SH-SY5Y (cell line): ENCODE measurements at regions not wholly inside any gene's neighbourhood (a gene's known extent, or its start where the extent isn't known, plus 50 kb on each side); places are given as distances from the start of the nearest gene placed in this dataset.

Experiments
- GATA2 ChIP-seq: IDR thresholded peaks from 2 replicates; pipeline ENCODE4 v1.6.1; 2011; ENCODE audit warnings: mild to moderate bottlenecking, low read depth, low read length
- GATA3 ChIP-seq: IDR thresholded peaks from 2 replicates; pipeline ENCODE4 v1.6.1; 2011; ENCODE audit warnings: low read depth, mild to moderate bottlenecking, low read length, moderate library complexity

DNA sequence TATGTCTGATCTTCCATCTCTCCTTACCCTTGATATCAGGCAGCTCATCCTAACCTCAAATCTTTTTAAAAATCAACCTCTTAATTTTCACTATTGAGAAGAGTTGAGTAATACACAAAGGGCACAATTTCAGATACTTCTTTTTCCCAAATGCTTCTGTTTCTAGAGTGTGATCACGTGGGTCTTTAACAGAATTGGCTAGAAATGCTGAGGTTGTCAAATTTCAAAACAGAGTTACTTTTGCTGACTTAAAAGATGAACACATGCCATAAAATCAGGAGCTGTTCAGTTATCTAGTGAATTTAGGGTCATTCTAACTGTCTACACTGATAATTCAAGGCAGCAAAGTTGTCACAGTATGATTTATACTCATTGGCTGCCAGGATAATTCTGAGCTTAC lies 63.6 kb upstream of the NGF start:
- TF ChIP-seq GATA2 = no peak
- no peak for TF ChIP-seq GATA3
